Gastroesophageal sphincter (tissue), 3 donors: ENCODE measurements at regions not wholly inside any gene's neighbourhood (a gene's known extent, or its start where the extent isn't known, plus 50 kb on each side); places are given as distances from the start of the nearest gene placed in this dataset.

Source experiments
- CTCF ChIP-seq, 4 experiments: fragments of 200-600 bp in 2 of 4; fragments of 450-650 bp in 2 of 4; sonication (generic) in 1 of 4; IDR thresholded peaks; one replicate each; pipeline ENCODE4 v1.5.1; 2017 to 2019; ENCODE audit warnings: antibody characterized with exemption in 4 of 4, mild to moderate bottlenecking in 2 of 4, moderate library complexity in 2 of 4
- EP300 ChIP-seq: sonication (generic); formaldehyde crosslinking; IDR thresholded peaks from one replicate; pipeline ENCODE4 v1.6.1; 2017; ENCODE audit warnings: antibody characterized with exemption, mild to moderate bottlenecking
- POLR2A ChIP-seq, 2 donors: fragments of 450-650 bp; IDR thresholded peaks; one replicate each; pipeline ENCODE4 v1.6.1; 2017; ENCODE audit warnings: antibody characterized with exemption in 2 of 2, mild to moderate bottlenecking in 2 of 2, moderate library complexity in 1 of 2

GRCh38 chr15:99917252-99917651 lies 184.0 kb upstream of the LYSMD4 start:
- no peak for TF ChIP-seq CTCF (IDR thresholded peaks at IDR 0.05)
- no peak for TF ChIP-seq POLR2A (IDR thresholded peaks at IDR 0.05)
- no peak for TF ChIP-seq EP300
